Astrocyte of the spinal cord (primary cell): ENCODE measurements at regions not wholly inside any gene's neighbourhood (a gene's known extent, or its start where the extent isn't known, plus 50 kb on each side); places are given as distances from the start of the nearest gene placed in this dataset.

Experiments
- DNase-seq: peaks from one replicate; pipeline ENCODE4 v3.0.0; 2011; ENCODE audit warnings: low read depth, low spot score
- H3K4me3 ChIP-seq: 2 replicates; pipeline ENCODE4 v1.5.1; 2011; ENCODE audit warnings: low read depth, mild to moderate bottlenecking, low read length, moderate library complexity
- in situ Hi-C: cut with HindIII; loops from 2 replicates; pipeline ENCODE4 v1.10.0; 2017; ENCODE audit warnings: low sequenced_read_pairs
- TF ChIP-seq, protein P1 (sequence below): IDR thresholded peaks from 2 replicates; pipeline ENCODE4 v1.5.1; 2012; ENCODE audit warnings: low read depth, mild to moderate bottlenecking, low read length, inconsistent platforms

DNA sequence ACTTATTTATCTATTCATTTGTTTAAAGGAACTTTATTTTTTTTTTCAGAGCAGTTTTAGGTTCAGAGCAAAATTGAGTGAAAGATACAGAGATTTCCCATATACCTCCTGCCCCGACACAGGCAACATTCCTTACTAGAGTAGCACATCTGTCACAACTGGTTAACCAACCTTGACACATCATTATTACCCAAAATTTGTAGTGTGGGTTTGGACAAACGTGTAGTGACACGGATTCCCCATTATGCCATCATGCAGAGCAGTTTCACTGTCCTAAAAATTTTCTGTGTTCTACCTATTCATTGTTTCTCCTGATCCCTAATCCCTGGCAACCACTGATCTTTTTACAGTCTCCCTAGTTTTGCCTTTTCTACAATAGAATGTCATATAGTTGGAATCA, 57.3 kb upstream of the LHFPL2 start:
- H3K4me3 ChIP-seq = no peak overlapping the region
- in situ Hi-C loops = no loop called here
- TF ChIP-seq, protein P1, sequence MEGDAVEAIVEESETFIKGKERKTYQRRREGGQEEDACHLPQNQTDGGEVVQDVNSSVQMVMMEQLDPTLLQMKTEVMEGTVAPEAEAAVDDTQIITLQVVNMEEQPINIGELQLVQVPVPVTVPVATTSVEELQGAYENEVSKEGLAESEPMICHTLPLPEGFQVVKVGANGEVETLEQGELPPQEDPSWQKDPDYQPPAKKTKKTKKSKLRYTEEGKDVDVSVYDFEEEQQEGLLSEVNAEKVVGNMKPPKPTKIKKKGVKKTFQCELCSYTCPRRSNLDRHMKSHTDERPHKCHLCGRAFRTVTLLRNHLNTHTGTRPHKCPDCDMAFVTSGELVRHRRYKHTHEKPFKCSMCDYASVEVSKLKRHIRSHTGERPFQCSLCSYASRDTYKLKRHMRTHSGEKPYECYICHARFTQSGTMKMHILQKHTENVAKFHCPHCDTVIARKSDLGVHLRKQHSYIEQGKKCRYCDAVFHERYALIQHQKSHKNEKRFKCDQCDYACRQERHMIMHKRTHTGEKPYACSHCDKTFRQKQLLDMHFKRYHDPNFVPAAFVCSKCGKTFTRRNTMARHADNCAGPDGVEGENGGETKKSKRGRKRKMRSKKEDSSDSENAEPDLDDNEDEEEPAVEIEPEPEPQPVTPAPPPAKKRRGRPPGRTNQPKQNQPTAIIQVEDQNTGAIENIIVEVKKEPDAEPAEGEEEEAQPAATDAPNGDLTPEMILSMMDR = no peak
- no peak for DNase-seq

DNA sequence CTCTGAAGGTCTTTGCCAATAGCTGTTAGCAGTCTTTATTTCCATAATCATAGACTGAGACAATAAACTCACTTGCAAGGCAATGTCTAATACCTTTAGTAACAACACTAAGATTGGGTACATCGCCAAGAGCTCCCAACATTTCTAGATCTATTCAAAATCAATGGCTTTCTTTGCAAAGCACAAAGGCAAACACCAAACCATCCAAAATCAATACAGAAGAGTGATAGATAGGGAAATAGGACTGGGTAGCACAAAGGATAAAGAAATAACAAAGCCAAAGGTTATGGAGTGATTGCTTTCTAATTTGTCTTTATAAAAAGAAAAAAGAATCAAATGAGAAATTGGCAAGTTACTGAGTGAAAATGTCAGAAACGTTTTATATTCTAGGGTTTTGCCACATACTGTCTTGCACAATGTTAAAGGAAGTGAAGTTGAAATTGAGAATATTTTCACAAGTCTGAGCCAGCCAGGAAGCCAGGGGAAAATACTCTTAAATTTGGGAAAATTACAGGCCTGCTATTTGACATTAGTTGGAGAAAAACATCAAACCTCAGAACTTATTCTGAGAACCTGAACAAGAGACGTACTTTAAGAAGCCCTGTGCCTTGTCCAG, 53.3 kb upstream of the LHFPL2 start:
- TF ChIP-seq, protein P1 = no peak
- H3K4me3 ChIP-seq = no peak overlapping the region
- in situ Hi-C loops = no loop called here
- no peak for DNase-seq

DNA sequence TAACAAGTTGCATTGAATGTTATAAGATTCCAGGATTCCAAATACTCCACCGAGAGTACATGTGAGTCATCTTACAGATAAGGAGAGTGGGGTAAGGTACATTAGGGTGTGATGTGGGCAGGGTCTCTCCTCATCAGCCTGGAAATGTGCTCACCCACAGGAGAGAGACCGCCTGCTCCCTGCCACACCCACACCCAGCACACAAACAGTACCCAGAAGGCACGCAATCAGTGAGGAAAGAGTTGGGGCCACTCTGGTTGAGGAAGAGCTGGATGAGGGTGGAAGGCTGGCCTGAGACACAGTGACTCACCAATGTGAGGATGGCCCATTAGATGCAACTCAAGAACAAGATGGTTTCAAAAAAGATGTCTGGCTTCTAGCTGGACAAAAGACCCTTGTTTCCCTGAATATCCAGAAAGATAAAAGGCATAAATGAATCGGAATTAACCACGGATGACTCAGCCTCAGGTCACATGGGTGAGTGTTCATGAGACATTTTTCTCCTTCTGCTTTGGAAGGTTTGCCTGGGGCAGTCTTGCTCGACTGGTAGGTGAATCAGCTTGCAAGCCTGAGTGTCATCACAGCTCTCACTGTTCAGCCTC, 51.1 kb upstream of the LHFPL2 start:
- peak; percentile 92 for DNase-seq
- TF ChIP-seq, protein P1 = no peak
- in situ Hi-C loops = no loop called here
- no peak overlapping the region for H3K4me3 ChIP-seq

DNA sequence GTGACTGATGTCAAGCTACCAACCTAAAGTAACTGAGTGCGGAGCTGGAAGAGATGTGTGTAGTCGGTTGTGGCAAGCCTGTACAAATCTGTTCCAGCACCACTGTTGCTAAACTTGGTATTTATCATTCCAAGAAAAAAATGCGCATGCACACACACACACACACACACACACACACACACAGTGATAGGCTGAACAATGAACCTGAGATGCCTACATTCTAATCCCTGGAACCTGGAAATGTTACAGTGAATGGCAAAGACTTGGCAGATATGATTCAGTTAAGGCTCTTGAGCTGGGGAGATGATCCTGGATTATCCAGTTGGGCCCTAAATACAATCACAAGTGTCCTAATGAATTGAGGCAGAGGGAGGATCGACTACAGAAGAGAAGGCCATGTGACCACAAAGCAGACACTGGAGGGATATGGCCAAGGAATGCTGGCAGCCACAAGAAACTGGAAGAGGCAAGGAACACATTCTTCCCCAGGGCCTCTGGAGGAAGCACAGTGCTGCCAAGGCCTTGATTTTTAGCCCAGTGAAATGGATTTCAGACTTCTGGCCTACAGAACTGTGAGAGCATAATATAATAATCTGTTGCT, 49.7 kb upstream of the LHFPL2 start:
- TF ChIP-seq, protein P1 = no peak
- no peak overlapping the region for H3K4me3 ChIP-seq
- in situ Hi-C loops = no loop called here
- DNase-seq = peak; percentile 64
